Spinal cord (tissue), 9 donors: ENCODE measurements at regions not wholly inside any gene's neighbourhood (a gene's known extent, or its start where the extent isn't known, plus 50 kb on each side); places are given as distances from the start of the nearest gene placed in this dataset.
"Not testable (repeated sequence)": the region's sequence is repeated elsewhere in the genome, so short reads cannot be mapped to it uniquely, and the experiment has no call there.

Experiments used
- DNase-seq, 6 donors: peaks; one replicate each; pipeline versions ENCODE4 v3.0.0 to v3.0.0-alpha.2; 2013 to 2015; ENCODE audit warnings: low spot score in 6 of 6, low read depth in 4 of 6
- H3K27ac ChIP-seq: one replicate; pipeline ENCODE4 v1.5.1; 2013; ENCODE audit warnings: low read depth, low read length, control low read depth
- H3K27me3 ChIP-seq: one replicate; pipeline ENCODE4 v1.6.1; 2013; ENCODE audit warnings: low read length; ENCODE audit not compliant: control insufficient read depth, insufficient read depth
- H3K36me3 ChIP-seq: one replicate; pipeline ENCODE4 v1.6.1; 2013; ENCODE audit warnings: low read length; ENCODE audit not compliant: control insufficient read depth, insufficient read depth
- H3K4me1 ChIP-seq: one replicate; pipeline ENCODE4 v1.6.1; 2013; ENCODE audit warnings: low read length; ENCODE audit not compliant: control insufficient read depth, insufficient read depth
- H3K4me3 ChIP-seq: one replicate; pipeline ENCODE4 v1.5.1; 2013; ENCODE audit warnings: low read depth, low read length, control low read depth
- H3K9me3 ChIP-seq: one replicate; pipeline ENCODE4 v1.6.1; 2013; ENCODE audit warnings: low read length; ENCODE audit not compliant: control insufficient read depth, insufficient read depth
- WGBS: methylation state at CpG from one replicate; pipeline ENCODE4 v1.1.5; 2013; ENCODE audit warnings: missing lambda C conversion rate; ENCODE audit not compliant: insufficient coverage; 5-methylcytosine and 5-hydroxymethylcytosine counted together
- donor health status: healthy.

DNA sequence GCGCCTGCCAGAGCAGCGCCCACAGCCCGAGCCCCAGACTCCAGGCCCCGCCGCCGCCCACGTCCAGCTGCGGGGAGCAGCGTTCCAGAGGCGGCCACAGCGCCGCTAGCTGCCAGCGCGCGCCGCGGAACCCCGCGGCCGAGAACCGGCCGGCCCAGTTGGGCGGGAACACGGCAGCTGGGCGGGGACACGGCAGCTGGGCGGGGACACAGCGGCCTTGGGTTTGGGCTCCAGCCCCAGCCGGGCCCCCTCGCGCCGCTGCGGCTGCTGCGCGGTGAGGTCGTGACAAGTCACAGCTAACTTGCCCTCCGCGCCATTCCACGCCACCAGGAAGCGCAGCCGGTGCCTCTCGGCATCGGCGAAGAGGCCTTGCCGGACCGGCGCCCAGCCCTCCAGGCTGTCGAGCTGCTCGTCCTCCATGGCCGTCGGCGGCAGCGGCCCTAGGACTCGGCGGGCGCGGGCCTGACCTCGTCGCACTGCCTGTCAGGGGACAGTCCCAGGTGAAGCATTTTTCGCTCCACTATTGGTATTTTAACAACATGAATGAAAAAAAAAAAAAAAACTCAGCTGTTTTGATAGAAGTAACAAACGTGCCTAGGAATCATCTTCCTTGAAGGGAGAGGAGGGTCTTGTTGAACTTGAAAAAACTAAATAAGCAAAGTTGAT is 56.6 kb upstream of the GOLGA8N start:
- H3K27ac ChIP-seq, H3K9me3 ChIP-seq, H3K4me1 ChIP-seq, H3K36me3 ChIP-seq, H3K27me3 ChIP-seq: not testable (repeated sequence)
- peak overlapping the region; percentile 9 for H3K4me3 ChIP-seq
- peak in 5 of 6 donors; percentile 0 to 10 (median 1) for DNase-seq
- no CpG with 5 or more reads among the region's 61 CpGs for WGBS

- not testable (repeated sequence) for H3K9me3 ChIP-seq, H3K4me1 ChIP-seq, H3K4me3 ChIP-seq, DNase-seq, H3K27ac ChIP-seq, H3K36me3 ChIP-seq, H3K27me3 ChIP-seq
- no CpG with 5 or more reads among the region's 55 CpGs for WGBS
Measured at GRCh38 chr15:32536057-32536493, 57.2 kb upstream of the GOLGA8N start.

DNA sequence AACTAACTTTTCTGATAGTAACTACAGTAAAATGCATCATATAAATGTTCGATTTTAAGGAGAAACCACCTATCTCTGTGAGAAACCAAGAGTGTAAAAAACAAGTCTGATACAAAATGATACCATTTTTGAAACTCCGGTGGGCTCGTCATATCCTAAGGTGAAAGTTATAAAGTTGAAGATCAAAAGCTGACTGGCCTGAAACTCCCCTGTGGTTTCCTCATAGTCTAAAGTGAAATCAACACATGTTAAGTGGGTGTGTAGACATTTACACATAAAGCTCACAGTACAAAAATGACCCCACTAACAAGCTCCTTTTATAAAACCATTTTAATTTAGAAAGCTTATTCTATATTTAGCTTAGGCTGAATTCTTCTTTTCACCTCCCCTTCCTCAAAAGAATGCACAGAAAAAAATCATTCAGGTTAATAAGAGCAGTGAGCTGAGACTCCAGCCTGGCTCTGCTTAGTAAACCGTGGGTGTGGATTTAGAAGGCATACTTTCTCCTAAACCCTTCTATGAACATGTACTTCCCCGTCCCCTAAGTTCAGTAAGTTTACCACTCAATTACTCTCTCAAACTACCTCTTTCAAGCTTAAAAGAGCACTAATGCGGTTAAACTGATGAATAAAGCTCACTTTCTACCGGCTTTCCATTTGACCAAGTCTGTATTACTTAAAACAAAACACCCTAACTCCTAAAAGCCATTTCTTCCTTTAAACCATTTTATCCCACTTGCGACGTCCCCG is 57.9 kb upstream of the GOLGA8N start:
- H3K27ac ChIP-seq, H3K9me3 ChIP-seq, DNase-seq, H3K4me1 ChIP-seq, H3K4me3 ChIP-seq, H3K36me3 ChIP-seq, H3K27me3 ChIP-seq: not testable (repeated sequence)
- no CpG with 5 or more reads among the region's 10 CpGs for WGBS

DNA sequence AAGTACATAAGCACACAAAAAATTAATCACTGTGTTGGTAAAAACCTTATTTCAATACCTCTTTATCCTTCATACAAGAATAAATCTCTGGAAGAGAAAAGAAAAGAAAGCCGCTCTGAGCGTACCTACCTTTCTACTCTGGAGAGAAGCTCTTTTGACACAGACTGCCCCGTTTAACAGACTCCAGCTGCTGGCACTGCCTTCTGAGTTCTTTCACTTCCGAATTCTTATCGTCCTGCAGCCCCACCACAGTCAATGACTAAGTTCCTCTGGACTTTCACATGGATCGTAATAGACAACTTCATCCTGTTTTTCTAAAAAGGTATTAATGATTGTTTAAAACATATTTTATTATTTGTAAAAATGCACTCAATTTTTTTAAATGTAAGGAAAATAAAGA is 67.5 kb upstream of the GOLGA8O start:
- not testable (repeated sequence) for H3K4me1 ChIP-seq, H3K27ac ChIP-seq, H3K4me3 ChIP-seq, H3K9me3 ChIP-seq, DNase-seq, H3K36me3 ChIP-seq, H3K27me3 ChIP-seq
- WGBS: no CpG with 5 or more reads among the region's 6 CpGs

DNA sequence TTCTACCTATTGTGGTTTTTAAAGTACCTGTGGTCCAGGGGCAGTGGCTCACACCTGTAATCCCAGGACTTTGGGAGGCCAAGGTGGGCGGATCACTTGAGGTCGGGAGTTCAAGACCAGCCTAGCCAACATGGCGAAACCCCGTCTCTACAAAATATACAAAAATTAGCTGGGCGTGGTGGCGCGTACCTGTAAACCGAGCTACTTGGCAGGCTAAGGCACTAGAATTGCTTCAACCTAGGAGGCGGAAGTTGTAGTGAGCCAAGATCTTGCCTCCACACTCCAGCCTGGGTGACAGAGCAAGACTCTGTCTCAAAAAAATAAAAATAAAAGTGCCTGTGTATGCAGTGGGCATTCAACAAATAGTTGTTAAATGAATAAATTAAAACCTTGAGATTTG is 67.0 kb upstream of the GOLGA8O start:
- H3K9me3 ChIP-seq, H3K4me3 ChIP-seq, H3K27ac ChIP-seq, H3K36me3 ChIP-seq, DNase-seq, H3K27me3 ChIP-seq, H3K4me1 ChIP-seq: not testable (repeated sequence)
- WGBS: no CpG with 5 or more reads among the region's 9 CpGs

- H3K27me3 ChIP-seq, H3K4me3 ChIP-seq, H3K27ac ChIP-seq, H3K9me3 ChIP-seq, DNase-seq, H3K4me1 ChIP-seq, H3K36me3 ChIP-seq: not testable (repeated sequence)
- WGBS: 89% methylated on average over 2 of the region's 7 CpGs
Measured at GRCh38 chr15:32518976-32519375, 63.5 kb upstream of the GOLGA8O start.

DNA sequence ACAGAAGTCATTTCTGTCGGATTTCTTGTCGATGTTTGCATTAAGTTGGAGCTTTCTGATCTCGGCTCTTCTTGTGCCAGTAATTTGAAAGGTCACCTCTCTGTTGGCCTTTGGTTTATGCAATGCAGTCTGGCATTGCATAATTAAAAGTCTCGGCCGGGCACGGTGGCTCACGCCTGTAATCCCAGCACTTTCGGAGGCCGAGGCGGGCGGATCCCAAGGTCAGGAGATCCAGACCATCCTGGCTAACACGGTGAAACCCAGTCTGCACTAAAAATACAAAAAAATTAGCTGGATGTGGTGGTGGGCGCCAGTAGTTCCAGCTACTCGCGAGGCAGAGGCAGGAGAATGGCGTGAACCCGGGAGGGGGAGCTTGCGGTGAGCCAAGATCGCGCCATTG is 62.6 kb upstream of the GOLGA8O start:
- DNase-seq, H3K4me1 ChIP-seq, H3K27ac ChIP-seq, H3K4me3 ChIP-seq, H3K27me3 ChIP-seq, H3K36me3 ChIP-seq, H3K9me3 ChIP-seq: not testable (repeated sequence)
- WGBS: 100% methylated on average over 7 of the region's 20 CpGs

GRCh38 chr15:32516954-32517353 is 61.5 kb upstream of the GOLGA8O start:
- H3K27me3 ChIP-seq, H3K36me3 ChIP-seq, H3K4me1 ChIP-seq, H3K9me3 ChIP-seq, H3K27ac ChIP-seq, DNase-seq, H3K4me3 ChIP-seq: not testable (repeated sequence)
- no CpG with 5 or more reads among the region's 1 CpG for WGBS

DNA sequence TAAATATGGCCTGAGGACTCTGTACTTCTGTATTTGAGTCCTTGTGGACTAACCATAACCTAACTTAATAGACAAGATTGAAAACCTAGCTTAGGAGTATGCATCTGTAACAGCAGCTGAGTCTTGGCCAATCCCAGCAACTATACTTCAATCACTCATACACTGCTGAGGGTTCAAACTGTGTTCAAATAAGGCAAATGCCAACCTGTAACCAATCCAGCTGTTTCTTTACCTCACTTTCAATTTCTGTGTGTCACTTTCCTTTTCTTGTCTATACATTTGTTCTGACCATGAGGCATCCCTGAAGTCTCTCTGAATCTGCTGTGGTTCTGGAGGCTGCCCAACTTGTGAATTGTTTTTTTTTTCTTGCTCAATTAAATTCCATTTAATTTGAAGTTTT is 57.9 kb upstream of the GOLGA8O start:
- H3K27ac ChIP-seq, H3K27me3 ChIP-seq, H3K4me3 ChIP-seq, DNase-seq, H3K4me1 ChIP-seq, H3K36me3 ChIP-seq, H3K9me3 ChIP-seq: not testable (repeated sequence)

GRCh38 chr15:32510027-32510426 is 54.6 kb upstream of the GOLGA8O start:
- not testable (repeated sequence) for DNase-seq, H3K27ac ChIP-seq, H3K4me3 ChIP-seq, H3K36me3 ChIP-seq, H3K27me3 ChIP-seq, H3K4me1 ChIP-seq, H3K9me3 ChIP-seq
